Forelimb muscle (tissue), 1 donor: ENCODE measurements at regions not wholly inside any gene's neighbourhood (a gene's known extent, or its start where the extent isn't known, plus 50 kb on each side); places are given as distances from the start of the nearest gene placed in this dataset.

Experiments used
- DNase-seq: peaks from one replicate; pipeline ENCODE4 v3.0.0-alpha.2; 2013; ENCODE audit warnings: low read depth

GRCh38 chr5:32503261-32503660 lies 58.7 kb upstream of the ZFR start:
- DNase-seq = no peak

GRCh38 chr5:32501071-32502002 lies 56.8 kb upstream of the ZFR start:
- DNase-seq = no peak

GRCh38 chr5:32500181-32500580 lies 55.6 kb upstream of the ZFR start:
- DNase-seq = no peak

- no peak for DNase-seq
These were observed 54.7 kb upstream of the ZFR start for GRCh38 chr5:32499261-32499660.

- no peak for DNase-seq
These were observed 53.9 kb upstream of the ZFR start for GRCh38 chr5:32498484-32498883.

GRCh38 chr5:32496104-32496503 lies 51.6 kb upstream of the ZFR start:
- DNase-seq = no peak

- DNase-seq = no peak
These were observed 50.3 kb upstream of the ZFR start for GRCh38 chr5:32494827-32495226.
